ENCODE measurements at regions not wholly inside any gene's neighbourhood (a gene's known extent, or its start where the extent isn't known, plus 50 kb on each side); places are given as distances from the start of the nearest gene placed in this dataset.

DNA sequence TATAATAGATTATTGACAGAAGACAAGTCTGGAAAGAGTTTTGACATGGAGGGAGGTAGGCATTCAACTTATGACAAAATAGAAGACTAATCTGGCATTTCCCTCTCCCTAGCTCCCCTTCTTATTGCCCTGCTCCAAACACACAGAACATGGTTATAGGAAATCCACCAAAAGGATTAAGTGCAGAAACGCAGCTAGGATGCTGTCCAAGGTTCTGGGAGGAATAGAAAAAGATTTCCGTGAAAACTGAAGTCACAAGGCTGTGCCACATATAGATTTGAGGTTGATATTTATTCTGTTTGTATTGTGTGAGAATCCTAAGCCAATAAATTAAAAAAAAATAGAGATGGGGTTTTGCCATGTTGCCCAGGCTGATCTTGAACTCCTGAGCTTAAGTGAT, 107.9 kb upstream of the MAP3K7 start:
- H3K18ac ChIP-seq (ENCODE audit: extremely low read depth, low read length) = no peak overlapping the region
- POLR2A ChIA-PET (ENCODE audit: partially characterized antibody) = no interaction called here
- no peak overlapping the region for H3K4me3 ChIP-seq (ENCODE audit: extremely low read depth in 1 of 4, insufficient read depth in 2 of 4, low read depth in 3 of 4, low read length in 4 of 4)
- H3K23me2 ChIP-seq (ENCODE audit: low read depth, low read length) = no peaks in the 10 kb centered on the region; the same call in 1 of the 2 replicates
- CTCF ChIA-PET (ENCODE audit: partially characterized antibody) = interaction anchor here (0.9 kb wide), 1 partner anchor 10 kb away, joined by 4 read pairs; no protein-coding TSS in a partner anchor
- no peak overlapping the region for H2BK5ac ChIP-seq (ENCODE audit: low read depth, low read length)
- H2AK5ac ChIP-seq (ENCODE audit: low read depth, low read length) = no peak overlapping the region
- H4K91ac ChIP-seq (replicated peaks; ENCODE audit: insufficient read length, low read length) = no peak overlapping the region
- no peak overlapping the region for H2BK12ac ChIP-seq (ENCODE audit: low read depth, low read length)
- no peak overlapping the region for H3K4ac ChIP-seq (replicated peaks; ENCODE audit: insufficient read length, low read depth, low read length)
- FAIRE-seq = no peak
- H3K23ac ChIP-seq (ENCODE audit: insufficient read length) = no peak overlapping the region
- no peaks in the 10 kb centered on the region for H4K20me1 ChIP-seq (replicated peaks in 1 of 2; ENCODE audit: control insufficient read depth in 1 of 2, insufficient read depth in 2 of 2, low read length in 2 of 2)
- no peak overlapping the region for H2BK120ac ChIP-seq (replicated peaks; ENCODE audit: low read depth, low read length)
- H3K9me3 ChIP-seq (ENCODE audit: insufficient read depth in 2 of 2, low read depth in 1 of 2, low read length in 1 of 2) = peaks cover 0 to 4% of the 10 kb centered on the region in 2 experiments; a peak in 3 of 4 replicates
- no peak overlapping the region for H3K27ac ChIP-seq (ENCODE audit: low read depth, low read length)
- WGBS, 2 experiments (ENCODE audit: extremely low coverage in 1 of 2, insufficient coverage in 1 of 2, insufficient read length in 1 of 2, insufficient replicate concordance in 2 of 2, low coverage in 1 of 2, low lambda C conversion rate in 2 of 2, missing lambda C conversion rate in 1 of 2) = 96% methylated on average over 2 of the region's 2 CpGs; no CpG with 5 or more reads in 1 of the 2 experiments
- H3K79me2 ChIP-seq (ENCODE audit: control insufficient read depth in 1 of 2, insufficient read depth in 2 of 2, low read length in 2 of 2) = no peaks in the 10 kb centered on the region
- H2BK15ac ChIP-seq (ENCODE audit: low read length) = no peak overlapping the region
- no peaks in the 10 kb centered on the region; a peak in 1 of 8 replicates for H3K36me3 ChIP-seq (ENCODE audit: control insufficient read depth in 2 of 4, insufficient read depth in 4 of 4, low read length in 3 of 4)
- H2BK20ac ChIP-seq (ENCODE audit: low read length) = no peak overlapping the region
- peaks cover 0 to 5% (median 2%) of the 10 kb centered on the region in 4 experiments; a peak in 2 of 7 replicates for H3K4me1 ChIP-seq (replicated peaks in 1 of 4; ENCODE audit: control insufficient read depth in 3 of 4, insufficient read depth in 4 of 4, low read length in 3 of 4)
- H3K9ac ChIP-seq (replicated peaks in 1 of 4; ENCODE audit: extremely low read depth in 1 of 4, low read depth in 3 of 4, low read length in 3 of 4) = no peak overlapping the region
- no peak overlapping the region for H4K5ac ChIP-seq (ENCODE audit: insufficient read length, low read depth, low read length)
- H3K79me1 ChIP-seq (ENCODE audit: low read depth, low read length) = no peaks in the 10 kb centered on the region
- H3K27me3 ChIP-seq (replicated peaks in 1 of 4; ENCODE audit: control insufficient read depth in 3 of 4, extremely low read depth in 1 of 4, insufficient read depth in 3 of 4, low read length in 3 of 4) = no peaks in the 10 kb centered on the region
- H2AFZ ChIP-seq (ENCODE audit: low read length) = no peak overlapping the region
- H4K8ac ChIP-seq (ENCODE audit: extremely low read depth, insufficient read depth, low read length) = no peak overlapping the region
- no peak for TF ChIP-seq SP1 (IDR thresholded peaks at IDR 0.05; ENCODE audit: low read depth, low read length)
- no peak for TF ChIP-seq CHD1 (IDR thresholded peaks at IDR 0.05; ENCODE audit: low read depth, low read length)
- TF ChIP-seq GTF2F1 (IDR thresholded peaks at IDR 0.05; ENCODE audit: borderline replicate concordance, low read depth, low read length) = no peak
- no peak for TF ChIP-seq CBX8 (IDR thresholded peaks at IDR 0.05; ENCODE audit: borderline replicate concordance, low read depth, low read length)
- TF ChIP-seq SP4 (IDR thresholded peaks at IDR 0.05; ENCODE audit: low read length) = no peak
- TF ChIP-seq POLR2AphosphoS5 (IDR thresholded peaks at IDR 0.05; ENCODE audit: low read depth, low read length) = no peak
- no peak for TF ChIP-seq POU5F1 (IDR thresholded peaks at IDR 0.05; ENCODE audit: low read depth, low read length)
- TF ChIP-seq CTBP2 (IDR thresholded peaks at IDR 0.05; ENCODE audit: borderline replicate concordance, insufficient read depth, insufficient read length, low read length) = no peak
- H3K56ac ChIP-seq (replicated peaks; ENCODE audit: insufficient read length, low read depth, low read length) = no peak overlapping the region
- no peak for DNase-seq (ENCODE audit: low read depth in 1 of 2, low spot score in 2 of 2)
- no peak overlapping the region for H3K4me2 ChIP-seq (ENCODE audit: insufficient read depth in 1 of 2, low read depth in 2 of 2, low read length in 2 of 2)
- no peak overlapping the region for H3K14ac ChIP-seq (ENCODE audit: insufficient read length)

All from H1 (cell line).